ENCODE measurements at regions not wholly inside any gene's neighbourhood (a gene's known extent, or its start where the extent isn't known, plus 50 kb on each side); places are given as distances from the start of the nearest gene placed in this dataset.

DNA sequence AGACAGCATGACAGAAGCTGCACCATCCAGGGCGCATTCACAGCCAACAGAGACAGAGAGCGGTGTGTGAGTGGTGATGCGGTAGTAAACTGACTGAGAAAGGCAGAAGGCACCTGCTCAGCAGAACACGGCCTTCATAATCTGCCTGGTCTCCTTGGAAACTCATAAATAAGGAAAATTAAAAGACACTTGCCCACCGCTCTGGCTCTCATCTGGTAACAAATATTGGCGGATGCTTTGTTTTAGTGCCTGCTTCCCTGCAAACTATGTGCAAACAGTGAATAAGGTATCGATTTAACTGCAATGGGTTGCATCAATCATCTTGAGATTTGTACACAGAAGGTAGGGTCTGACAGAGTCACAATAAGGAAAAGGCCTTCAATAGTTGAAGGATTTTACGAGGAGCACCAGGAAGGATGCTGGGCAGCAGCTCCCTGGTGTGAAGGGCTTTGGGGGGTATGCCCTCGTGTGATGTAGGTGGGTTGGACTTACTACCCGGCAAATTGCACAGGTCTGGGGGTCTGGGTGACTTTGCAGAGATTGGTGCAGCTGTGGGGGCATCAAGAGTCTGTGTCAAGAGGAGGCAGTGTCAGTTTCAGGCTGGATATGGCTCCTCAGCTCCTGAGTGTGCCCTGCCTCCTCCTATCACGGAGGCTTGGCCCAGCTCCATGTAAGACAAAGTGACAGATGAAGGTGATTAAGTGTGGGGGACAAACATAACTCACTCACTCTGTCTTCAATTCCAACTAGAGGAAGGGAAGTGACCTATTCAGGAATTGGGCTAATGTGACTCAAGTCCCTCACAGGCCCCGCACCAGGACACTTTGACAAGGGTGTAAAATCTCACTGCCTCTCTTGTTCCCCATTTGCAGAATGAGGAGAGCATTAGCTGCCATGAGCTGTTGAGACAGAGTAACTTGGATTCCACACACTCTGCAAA lies 166.7 kb downstream of the ICE1 start:
- Histone ChIP-seq H3K79me2 (ENCODE audit: control insufficient read depth, low read length) (no peaks in the 10 kb centered on the region), H3K27me3 (ENCODE audit: control insufficient read depth, low read length) (no peaks in the 10 kb centered on the region), H3F3A (ENCODE audit: control insufficient read depth, insufficient read depth) (no peaks in the 10 kb centered on the region), H3K9me2 (replicated peaks; ENCODE audit: control insufficient read depth, low read length) (no peaks in the 10 kb centered on the region), H3K27ac (ENCODE audit: low read depth, low read length) (no peak overlapping the region), H3K4me1 (ENCODE audit: control insufficient read depth, low read length) (no peaks in the 10 kb centered on the region), H3K4me3 (ENCODE audit: low read length) (no peak overlapping the region), H3K36me3 (ENCODE audit: control insufficient read depth, low read length) (no peaks in the 10 kb centered on the region), H3K4me2 (ENCODE audit: low read length) (no peak overlapping the region), H4K20me1 (ENCODE audit: control insufficient read depth, insufficient read depth, low read depth, low read length) (no peaks in the 10 kb centered on the region), H3K9me3 (ENCODE audit: control insufficient read depth, insufficient read depth, low read length) (no peaks in the 10 kb centered on the region)
- TF ChIP-seq, protein P1, sequence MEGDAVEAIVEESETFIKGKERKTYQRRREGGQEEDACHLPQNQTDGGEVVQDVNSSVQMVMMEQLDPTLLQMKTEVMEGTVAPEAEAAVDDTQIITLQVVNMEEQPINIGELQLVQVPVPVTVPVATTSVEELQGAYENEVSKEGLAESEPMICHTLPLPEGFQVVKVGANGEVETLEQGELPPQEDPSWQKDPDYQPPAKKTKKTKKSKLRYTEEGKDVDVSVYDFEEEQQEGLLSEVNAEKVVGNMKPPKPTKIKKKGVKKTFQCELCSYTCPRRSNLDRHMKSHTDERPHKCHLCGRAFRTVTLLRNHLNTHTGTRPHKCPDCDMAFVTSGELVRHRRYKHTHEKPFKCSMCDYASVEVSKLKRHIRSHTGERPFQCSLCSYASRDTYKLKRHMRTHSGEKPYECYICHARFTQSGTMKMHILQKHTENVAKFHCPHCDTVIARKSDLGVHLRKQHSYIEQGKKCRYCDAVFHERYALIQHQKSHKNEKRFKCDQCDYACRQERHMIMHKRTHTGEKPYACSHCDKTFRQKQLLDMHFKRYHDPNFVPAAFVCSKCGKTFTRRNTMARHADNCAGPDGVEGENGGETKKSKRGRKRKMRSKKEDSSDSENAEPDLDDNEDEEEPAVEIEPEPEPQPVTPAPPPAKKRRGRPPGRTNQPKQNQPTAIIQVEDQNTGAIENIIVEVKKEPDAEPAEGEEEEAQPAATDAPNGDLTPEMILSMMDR (IDR thresholded peaks at IDR 0.05; ENCODE audit: low read depth, low read length, poor library complexity, severe bottlenecking): no peak
- no peak for TF ChIP-seq EZH2phosphoT487 (IDR thresholded peaks at IDR 0.05; ENCODE audit: borderline replicate concordance, low read length)

DNA sequence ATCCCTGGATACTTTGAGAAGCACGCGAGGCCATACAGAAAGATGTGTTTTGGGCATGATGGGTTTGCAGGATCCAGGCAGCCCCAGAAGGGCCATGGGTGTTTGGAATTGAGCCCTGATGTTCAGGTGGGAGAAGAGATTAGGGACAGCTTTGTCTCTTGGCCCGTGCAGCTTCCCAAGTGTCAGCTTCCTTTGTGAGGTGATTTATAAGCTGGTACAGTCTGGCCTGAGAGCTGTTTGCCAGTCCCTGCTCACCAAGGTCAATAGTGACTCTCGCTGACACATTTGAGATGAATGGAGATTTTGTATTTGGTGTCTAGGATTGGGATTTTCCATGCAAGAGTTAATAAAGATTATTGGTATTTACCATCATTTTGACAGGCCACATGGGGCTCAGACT lies 165.9 kb downstream of the ICE1 start:
- H3K27ac ChIP-seq (ENCODE audit: low read depth, low read length): no peak overlapping the region
- H3K9me3 ChIP-seq (ENCODE audit: control insufficient read depth, insufficient read depth, low read length): no peaks in the 10 kb centered on the region
- no peaks in the 10 kb centered on the region for H3K27me3 ChIP-seq (ENCODE audit: control insufficient read depth, low read length)
- no peaks in the 10 kb centered on the region for H3K79me2 ChIP-seq (ENCODE audit: control insufficient read depth, low read length)
- H3K4me1 ChIP-seq (ENCODE audit: control insufficient read depth, low read length): no peaks in the 10 kb centered on the region
- H3F3A ChIP-seq (ENCODE audit: control insufficient read depth, insufficient read depth): no peaks in the 10 kb centered on the region
- H4K20me1 ChIP-seq (ENCODE audit: control insufficient read depth, insufficient read depth, low read depth, low read length): no peaks in the 10 kb centered on the region
- no peaks in the 10 kb centered on the region for H3K9me2 ChIP-seq (replicated peaks; ENCODE audit: control insufficient read depth, low read length)
- no peaks in the 10 kb centered on the region for H3K36me3 ChIP-seq (ENCODE audit: control insufficient read depth, low read length)
- no peak overlapping the region for H3K4me2 ChIP-seq (ENCODE audit: low read length)
- TF ChIP-seq, protein P1 (IDR thresholded peaks at IDR 0.05; ENCODE audit: low read depth, low read length, poor library complexity, severe bottlenecking): no peak
- TF ChIP-seq EZH2phosphoT487 (IDR thresholded peaks at IDR 0.05; ENCODE audit: borderline replicate concordance, low read length): no peak
- H3K4me3 ChIP-seq (ENCODE audit: low read length): no peak overlapping the region

DNA sequence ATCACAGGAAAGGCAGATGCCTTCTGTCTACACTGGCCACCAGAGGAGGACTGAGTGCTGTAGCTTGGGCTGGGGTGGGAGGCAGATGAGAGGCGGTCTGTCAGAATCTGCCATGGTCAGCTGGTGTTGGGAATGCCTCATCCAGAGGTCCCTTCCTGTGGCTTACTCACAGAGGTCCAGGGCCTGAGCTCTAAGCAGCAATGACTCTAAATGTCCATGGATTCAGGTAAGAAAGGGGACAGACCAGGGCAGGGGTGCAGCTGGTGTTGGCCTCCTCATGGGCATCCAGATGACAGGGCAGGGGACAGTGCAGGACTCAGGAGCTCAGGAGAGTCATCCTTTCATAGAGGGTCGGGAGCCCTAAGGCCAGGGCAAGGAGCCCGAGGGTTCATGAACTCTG lies 165.0 kb downstream of the ICE1 start:
- Histone ChIP-seq H3K27me3 (ENCODE audit: control insufficient read depth, low read length) (no peaks in the 10 kb centered on the region), H3K4me3 (ENCODE audit: low read length) (no peak overlapping the region), H3F3A (ENCODE audit: control insufficient read depth, insufficient read depth) (no peaks in the 10 kb centered on the region), H3K27ac (ENCODE audit: low read depth, low read length) (no peak overlapping the region), H3K4me1 (ENCODE audit: control insufficient read depth, low read length) (no peaks in the 10 kb centered on the region), H3K4me2 (ENCODE audit: low read length) (no peak overlapping the region), H3K79me2 (ENCODE audit: control insufficient read depth, low read length) (no peaks in the 10 kb centered on the region), H3K36me3 (ENCODE audit: control insufficient read depth, low read length) (no peaks in the 10 kb centered on the region), H3K9me2 (replicated peaks; ENCODE audit: control insufficient read depth, low read length) (no peaks in the 10 kb centered on the region), H4K20me1 (ENCODE audit: control insufficient read depth, insufficient read depth, low read depth, low read length) (no peaks in the 10 kb centered on the region), H3K9me3 (ENCODE audit: control insufficient read depth, insufficient read depth, low read length) (no peaks in the 10 kb centered on the region)
- TF ChIP-seq, protein P1 (IDR thresholded peaks at IDR 0.05; ENCODE audit: low read depth, low read length, poor library complexity, severe bottlenecking): no peak
- TF ChIP-seq EZH2phosphoT487 (IDR thresholded peaks at IDR 0.05; ENCODE audit: borderline replicate concordance, low read length): no peak

All from DOHH2 (cell line).